ENCODE measurements at regions not wholly inside any gene's neighbourhood (a gene's known extent, or its start where the extent isn't known, plus 50 kb on each side); places are given as distances from the start of the nearest gene placed in this dataset.

- no peaks in the 10 kb centered on the region for H3K9me3 ChIP-seq
- H3K27ac ChIP-seq = no peak overlapping the region
- no peaks in the 10 kb centered on the region for H3K27me3 ChIP-seq
- H3K36me3 ChIP-seq = no peaks in the 10 kb centered on the region
- no peak for TF ChIP-seq Cebpa-rat (IDR thresholded peaks at IDR 0.05)
- no peaks in the 10 kb centered on the region for H4K20me1 ChIP-seq
- no peaks in the 10 kb centered on the region for H3K4me1 ChIP-seq
- H3K4me3 ChIP-seq = no peak overlapping the region
- no peak overlapping the region for H3K4me2 ChIP-seq
- no peak overlapping the region for H3K9ac ChIP-seq
These were observed 674.8 kb downstream of the TMTC2 start for GRCh38 chr12:83361475-83361874.

DNA sequence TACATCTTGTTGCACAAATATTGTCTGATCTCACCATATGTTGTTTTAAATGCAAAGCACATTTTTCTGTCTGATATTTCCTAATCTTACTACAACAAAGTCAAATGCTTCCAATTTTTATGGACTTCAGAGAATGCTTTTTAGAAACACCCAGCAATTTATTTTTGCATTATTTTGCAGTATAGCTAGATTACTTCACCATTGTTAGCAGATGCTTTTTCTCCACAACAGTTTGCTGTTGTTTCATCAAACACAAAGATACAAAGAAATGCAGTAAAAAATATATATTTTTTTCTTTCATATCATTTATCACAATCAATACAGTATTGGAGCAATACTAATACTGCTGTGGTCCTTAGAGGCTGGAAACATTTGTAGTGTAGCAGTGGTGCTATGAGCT lies 674.4 kb downstream of the TMTC2 start:
- no peaks in the 10 kb centered on the region for H3K36me3 ChIP-seq
- H3K4me2 ChIP-seq = no peak overlapping the region
- H4K20me1 ChIP-seq = no peaks in the 10 kb centered on the region
- no peak overlapping the region for H3K27ac ChIP-seq
- H3K4me3 ChIP-seq = no peak overlapping the region
- H3K9me3 ChIP-seq = no peaks in the 10 kb centered on the region
- H3K27me3 ChIP-seq = no peaks in the 10 kb centered on the region
- no peak overlapping the region for H3K9ac ChIP-seq
- no peaks in the 10 kb centered on the region for H3K4me1 ChIP-seq
- TF ChIP-seq Cebpa-rat (IDR thresholded peaks at IDR 0.05) = no peak

DNA sequence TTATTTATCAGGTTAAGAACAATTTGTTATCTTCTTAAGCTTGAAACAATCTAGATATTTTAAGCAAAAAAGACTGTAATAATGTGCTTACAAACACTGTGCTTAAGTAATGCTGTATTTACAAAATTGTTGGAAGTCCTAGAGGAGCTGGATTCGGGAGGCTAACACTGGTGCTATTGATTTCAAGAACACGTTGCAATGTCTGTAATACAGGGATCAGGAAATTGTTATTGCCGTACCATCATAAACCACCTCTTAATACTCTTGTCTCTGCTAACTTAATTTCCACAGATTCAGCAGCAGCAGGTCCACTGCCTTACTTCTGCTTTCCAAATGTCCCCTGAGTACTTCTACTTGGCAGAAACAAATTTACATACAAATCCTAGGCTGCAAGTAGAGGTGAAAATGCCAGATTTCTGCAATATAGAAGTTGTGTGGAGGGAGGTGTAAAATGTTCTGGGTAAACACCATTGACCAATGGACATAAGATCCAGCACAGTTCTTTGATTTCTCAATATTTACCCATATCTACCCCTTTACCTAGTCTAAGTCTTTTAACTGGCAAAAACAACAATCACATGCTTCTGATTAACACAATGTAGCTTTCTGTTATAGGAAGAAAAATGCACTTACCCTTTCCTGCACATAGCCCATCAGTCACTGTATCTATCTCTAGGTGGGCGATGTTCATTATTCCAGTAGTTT lies 663.4 kb downstream of the TMTC2 start:
- Histone ChIP-seq H4K20me1 (no peaks in the 10 kb centered on the region), H3K27ac (no peak overlapping the region), H3K27me3 (no peaks in the 10 kb centered on the region), H3K9me3 (no peaks in the 10 kb centered on the region), H3K4me1 (no peaks in the 10 kb centered on the region), H3K4me3 (no peak overlapping the region), H3K4me2 (no peak overlapping the region), H3K36me3 (no peaks in the 10 kb centered on the region), H3K9ac (no peak overlapping the region)
- no peak for TF ChIP-seq Cebpa-rat (IDR thresholded peaks at IDR 0.05)

DNA sequence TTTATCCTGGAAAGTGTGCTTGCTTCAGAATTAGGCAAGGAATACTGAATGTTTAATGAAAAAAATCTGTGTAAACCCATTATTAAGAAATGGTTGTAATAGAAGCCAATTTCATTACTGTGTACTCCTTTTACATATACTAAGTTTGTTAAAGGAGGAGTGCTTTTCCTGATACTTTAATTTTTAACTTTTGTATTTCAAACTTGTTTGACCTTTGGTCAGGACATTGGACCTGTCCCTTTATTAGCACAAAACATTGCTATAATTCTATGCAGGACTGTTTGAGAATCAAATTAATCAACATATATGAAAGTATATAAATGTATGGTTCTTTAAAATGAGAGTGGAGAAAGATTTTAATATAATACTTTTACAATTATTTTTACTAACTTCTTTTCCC lies 659.6 kb downstream of the TMTC2 start:
- Histone ChIP-seq H3K4me3 (no peak overlapping the region), H3K27ac (no peak overlapping the region), H3K9me3 (no peaks in the 10 kb centered on the region), H3K36me3 (no peaks in the 10 kb centered on the region), H3K9ac (no peak overlapping the region), H3K4me2 (no peak overlapping the region), H3K4me1 (no peaks in the 10 kb centered on the region), H4K20me1 (no peaks in the 10 kb centered on the region), H3K27me3 (no peaks in the 10 kb centered on the region)
- TF ChIP-seq Cebpa-rat (IDR thresholded peaks at IDR 0.05) = no peak

- H3K4me3 ChIP-seq = no peak overlapping the region
- no peaks in the 10 kb centered on the region for H3K36me3 ChIP-seq
- no peak for TF ChIP-seq Cebpa-rat (IDR thresholded peaks at IDR 0.05)
- H3K9ac ChIP-seq = no peak overlapping the region
- H3K27me3 ChIP-seq = no peaks in the 10 kb centered on the region
- no peaks in the 10 kb centered on the region for H3K4me1 ChIP-seq
- no peak overlapping the region for H3K4me2 ChIP-seq
- no peaks in the 10 kb centered on the region for H3K9me3 ChIP-seq
- H3K27ac ChIP-seq = no peak overlapping the region
- H4K20me1 ChIP-seq = no peaks in the 10 kb centered on the region
These were observed 657.1 kb downstream of the TMTC2 start for GRCh38 chr12:83343767-83344166.

GRCh38 chr12:83335748-83336147 lies 649.0 kb downstream of the TMTC2 start:
- H3K9ac ChIP-seq = no peak overlapping the region
- no peak overlapping the region for H3K27ac ChIP-seq
- no peaks in the 10 kb centered on the region for H3K9me3 ChIP-seq
- no peak overlapping the region for H3K4me3 ChIP-seq
- no peaks in the 10 kb centered on the region for H3K27me3 ChIP-seq
- no peak for TF ChIP-seq Cebpa-rat (IDR thresholded peaks at IDR 0.05)
- H3K36me3 ChIP-seq = no peaks in the 10 kb centered on the region
- H3K4me2 ChIP-seq = no peak overlapping the region
- H3K4me1 ChIP-seq = no peaks in the 10 kb centered on the region
- no peaks in the 10 kb centered on the region for H4K20me1 ChIP-seq

- TF ChIP-seq Cebpa-rat (IDR thresholded peaks at IDR 0.05) = no peak
- Histone ChIP-seq H4K20me1 (no peaks in the 10 kb centered on the region), H3K9ac (no peak overlapping the region), H3K9me3 (no peaks in the 10 kb centered on the region), H3K4me2 (no peak overlapping the region), H3K4me3 (no peak overlapping the region), H3K27ac (no peak overlapping the region), H3K27me3 (no peaks in the 10 kb centered on the region), H3K36me3 (no peaks in the 10 kb centered on the region), H3K4me1 (no peaks in the 10 kb centered on the region)
These were observed 640.0 kb downstream of the TMTC2 start for GRCh38 chr12:83326666-83327065.

DNA sequence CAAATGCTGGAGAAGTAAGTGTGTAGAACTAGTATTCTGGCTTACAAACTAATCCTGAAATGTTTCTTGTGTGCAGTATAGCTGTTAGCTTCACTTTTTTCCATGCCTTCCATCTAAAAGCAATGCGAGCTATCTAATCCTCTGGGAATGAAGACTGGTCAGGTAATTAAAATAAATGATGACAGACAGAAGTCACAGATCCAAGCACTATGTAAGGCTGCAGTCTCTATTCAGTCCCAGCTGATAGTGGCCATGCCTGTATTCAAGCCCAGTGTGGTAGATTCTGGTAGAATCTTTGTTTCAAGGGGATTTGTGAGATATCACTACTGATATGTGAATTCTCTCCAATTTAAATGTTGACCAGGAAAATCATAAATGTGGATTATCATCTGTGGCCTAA lies 637.2 kb downstream of the TMTC2 start:
- no peaks in the 10 kb centered on the region for H3K27me3 ChIP-seq
- no peaks in the 10 kb centered on the region for H3K36me3 ChIP-seq
- no peaks in the 10 kb centered on the region for H3K4me1 ChIP-seq
- H3K9me3 ChIP-seq = no peaks in the 10 kb centered on the region
- H3K4me2 ChIP-seq = no peak overlapping the region
- no peaks in the 10 kb centered on the region for H4K20me1 ChIP-seq
- no peak overlapping the region for H3K4me3 ChIP-seq
- H3K9ac ChIP-seq = no peak overlapping the region
- TF ChIP-seq Cebpa-rat (IDR thresholded peaks at IDR 0.05) = no peak
- no peak overlapping the region for H3K27ac ChIP-seq

GRCh38 chr12:83322809-83323208 lies 636.1 kb downstream of the TMTC2 start:
- Histone ChIP-seq H3K9ac (no peak overlapping the region), H3K4me3 (no peak overlapping the region), H3K36me3 (no peaks in the 10 kb centered on the region), H4K20me1 (no peaks in the 10 kb centered on the region), H3K9me3 (no peaks in the 10 kb centered on the region), H3K27ac (no peak overlapping the region), H3K4me1 (no peaks in the 10 kb centered on the region), H3K4me2 (no peak overlapping the region), H3K27me3 (no peaks in the 10 kb centered on the region)
- no peak for TF ChIP-seq Cebpa-rat (IDR thresholded peaks at IDR 0.05)

- H3K27me3 ChIP-seq = no peaks in the 10 kb centered on the region
- TF ChIP-seq Cebpa-rat (IDR thresholded peaks at IDR 0.05) = no peak
- no peaks in the 10 kb centered on the region for H4K20me1 ChIP-seq
These were observed 635.3 kb downstream of the TMTC2 start for GRCh38 chr12:83321971-83322370.

DNA sequence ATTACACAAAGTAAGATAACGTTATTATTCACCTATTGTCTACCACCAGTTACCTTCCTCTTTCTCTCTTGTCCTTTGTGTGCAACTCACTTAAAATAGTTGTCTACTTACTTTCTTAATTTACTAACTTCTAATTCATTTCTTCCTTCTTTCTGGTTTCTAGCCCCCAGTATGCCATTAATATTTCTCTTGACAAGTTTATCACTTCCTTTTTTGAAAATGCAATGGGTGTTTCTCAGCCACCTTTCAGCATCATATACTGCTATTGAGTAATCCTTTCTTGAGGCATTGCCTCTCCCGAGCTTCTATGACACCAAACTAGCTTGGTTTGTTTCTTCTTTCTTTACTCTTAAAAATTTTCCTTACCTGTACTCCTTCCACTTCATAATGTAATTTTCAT lies 633.6 kb downstream of the TMTC2 start:
- H3K9ac ChIP-seq = no peak overlapping the region
- no peaks in the 10 kb centered on the region for H3K9me3 ChIP-seq
- H3K4me1 ChIP-seq = no peaks in the 10 kb centered on the region
- no peaks in the 10 kb centered on the region for H3K36me3 ChIP-seq
- no peak overlapping the region for H3K4me3 ChIP-seq
- no peaks in the 10 kb centered on the region for H4K20me1 ChIP-seq
- H3K27me3 ChIP-seq = no peaks in the 10 kb centered on the region
- no peak for TF ChIP-seq Cebpa-rat (IDR thresholded peaks at IDR 0.05)
- H3K27ac ChIP-seq = no peak overlapping the region
- no peak overlapping the region for H3K4me2 ChIP-seq

More at GRCh38 chr12:83321971-83322370, 635.3 kb downstream of the TMTC2 start:
- H3K36me3 ChIP-seq = no peaks in the 10 kb centered on the region
- no peak overlapping the region for H3K4me2 ChIP-seq
- H3K4me1 ChIP-seq = no peaks in the 10 kb centered on the region
- H3K9ac ChIP-seq = no peak overlapping the region
- no peaks in the 10 kb centered on the region for H3K9me3 ChIP-seq
- no peak overlapping the region for H3K4me3 ChIP-seq
- H3K27ac ChIP-seq = no peak overlapping the region
